GM18502 (cell line): ENCODE measurements at regions not wholly inside any gene's neighbourhood (a gene's known extent, or its start where the extent isn't known, plus 50 kb on each side); places are given as distances from the start of the nearest gene placed in this dataset.

Experiments
- ATAC-seq: cut with Tn5 transposase; IDR thresholded peaks from one replicate; pipeline ENCODE4 v1.9.1; 2021; ENCODE audit warnings: mild to moderate bottlenecking; ENCODE audit not compliant: unreplicated experiment, poor library complexity

- no peak for ATAC-seq
Observed at GRCh38 chr18:42184685-42185477, 229.8 kb downstream of the PIK3C3 start.

GRCh38 chr18:42185486-42185885 is 230.5 kb downstream of the PIK3C3 start:
- no peak for ATAC-seq

- ATAC-seq = peak; percentile 50
Observed at GRCh38 chr18:42187611-42188380, 232.8 kb downstream of the PIK3C3 start.

- ATAC-seq = no peak
Observed at GRCh38 chr18:42190643-42191042, 235.6 kb downstream of the PIK3C3 start.

- ATAC-seq = no peak
Observed at GRCh38 chr18:42192251-42193248, 237.5 kb downstream of the PIK3C3 start.

- ATAC-seq = no peak
Observed at GRCh38 chr18:42196651-42197050, 241.6 kb downstream of the PIK3C3 start.

- no peak for ATAC-seq
Observed at GRCh38 chr18:42201137-42201536, 246.1 kb downstream of the PIK3C3 start.

- ATAC-seq = no peak
Observed at GRCh38 chr18:42211201-42211600, 256.2 kb downstream of the PIK3C3 start.

- ATAC-seq = no peak
Observed at GRCh38 chr18:42222557-42222956, 267.5 kb downstream of the PIK3C3 start.

GRCh38 chr18:42228581-42228980 is 273.5 kb downstream of the PIK3C3 start:
- no peak for ATAC-seq

GRCh38 chr18:42229211-42230210 is 274.5 kb downstream of the PIK3C3 start:
- ATAC-seq = peak; percentile 98

GRCh38 chr18:42230636-42231035 is 275.6 kb downstream of the PIK3C3 start:
- no peak for ATAC-seq

- ATAC-seq = no peak
Observed at GRCh38 chr18:42231284-42231683, 276.2 kb downstream of the PIK3C3 start.

- no peak for ATAC-seq
Observed at GRCh38 chr18:42231796-42232195, 276.8 kb downstream of the PIK3C3 start.

- ATAC-seq = no peak
Observed at GRCh38 chr18:42233908-42234307, 278.9 kb downstream of the PIK3C3 start.

- ATAC-seq = no peak
Observed at GRCh38 chr18:42242758-42243157, 287.7 kb downstream of the PIK3C3 start.

GRCh38 chr18:42245137-42245536 is 290.1 kb downstream of the PIK3C3 start:
- ATAC-seq = no peak

GRCh38 chr18:42255908-42256765 is 301.1 kb downstream of the PIK3C3 start:
- no peak for ATAC-seq
